Femur (tissue), 1 donor: ENCODE measurements at regions not wholly inside any gene's neighbourhood (a gene's known extent, or its start where the extent isn't known, plus 50 kb on each side); places are given as distances from the start of the nearest gene placed in this dataset.

ENCODE experiments used
- DNase-seq: peaks from one replicate; pipeline ENCODE4 v3.0.0-alpha.2; 2017

GRCh38 chr1:62988867-62989266, 204.9 kb downstream of the ATG4C start:
- no peak for DNase-seq

DNA sequence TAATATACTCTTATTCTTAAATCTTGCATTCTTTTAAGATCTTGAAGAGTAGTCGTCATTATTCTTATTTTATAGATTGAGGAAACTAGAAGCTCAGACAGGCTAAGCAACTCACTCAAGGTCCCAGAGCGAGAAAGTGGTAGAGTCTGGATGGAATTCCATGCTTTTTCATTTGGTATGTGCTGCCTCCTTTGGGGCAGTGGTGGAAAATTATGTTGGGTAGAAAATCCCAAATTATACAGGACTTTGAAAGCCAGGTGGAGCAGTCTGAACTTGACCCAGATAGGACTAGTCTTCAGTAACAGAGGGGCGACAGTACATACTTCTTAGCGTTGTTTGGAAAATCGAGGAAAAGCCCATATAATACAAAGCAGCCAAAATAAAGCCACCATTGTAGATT, 205.6 kb downstream of the ATG4C start:
- no peak for DNase-seq

DNA sequence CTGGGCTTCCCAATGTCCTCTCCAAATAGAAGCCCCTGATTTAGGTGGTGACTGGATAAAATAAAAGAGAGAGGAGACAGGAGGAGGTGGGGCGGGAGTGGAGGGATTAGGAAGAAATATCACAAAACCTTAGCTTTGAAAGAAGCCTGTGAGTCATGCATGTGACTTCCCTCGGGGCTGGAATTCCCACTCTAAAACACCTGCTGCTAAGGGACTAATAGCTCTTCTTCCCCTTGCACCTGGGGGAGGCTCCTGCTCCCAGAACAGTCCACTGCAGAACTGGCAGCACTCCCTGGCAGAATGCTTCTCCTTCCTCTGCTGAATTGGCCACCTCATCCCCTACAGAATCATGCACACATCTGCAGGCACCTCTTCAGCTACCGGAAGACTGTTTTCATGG, 207.2 kb downstream of the ATG4C start:
- DNase-seq: no peak

- DNase-seq: no peak
These were observed 209.9 kb downstream of the ATG4C start for GRCh38 chr1:62993844-62994243.

GRCh38 chr1:62995173-62995572, 211.2 kb downstream of the ATG4C start:
- DNase-seq: no peak

- DNase-seq: no peak
These were observed 214.0 kb downstream of the ATG4C start for GRCh38 chr1:62997884-62998283.

DNA sequence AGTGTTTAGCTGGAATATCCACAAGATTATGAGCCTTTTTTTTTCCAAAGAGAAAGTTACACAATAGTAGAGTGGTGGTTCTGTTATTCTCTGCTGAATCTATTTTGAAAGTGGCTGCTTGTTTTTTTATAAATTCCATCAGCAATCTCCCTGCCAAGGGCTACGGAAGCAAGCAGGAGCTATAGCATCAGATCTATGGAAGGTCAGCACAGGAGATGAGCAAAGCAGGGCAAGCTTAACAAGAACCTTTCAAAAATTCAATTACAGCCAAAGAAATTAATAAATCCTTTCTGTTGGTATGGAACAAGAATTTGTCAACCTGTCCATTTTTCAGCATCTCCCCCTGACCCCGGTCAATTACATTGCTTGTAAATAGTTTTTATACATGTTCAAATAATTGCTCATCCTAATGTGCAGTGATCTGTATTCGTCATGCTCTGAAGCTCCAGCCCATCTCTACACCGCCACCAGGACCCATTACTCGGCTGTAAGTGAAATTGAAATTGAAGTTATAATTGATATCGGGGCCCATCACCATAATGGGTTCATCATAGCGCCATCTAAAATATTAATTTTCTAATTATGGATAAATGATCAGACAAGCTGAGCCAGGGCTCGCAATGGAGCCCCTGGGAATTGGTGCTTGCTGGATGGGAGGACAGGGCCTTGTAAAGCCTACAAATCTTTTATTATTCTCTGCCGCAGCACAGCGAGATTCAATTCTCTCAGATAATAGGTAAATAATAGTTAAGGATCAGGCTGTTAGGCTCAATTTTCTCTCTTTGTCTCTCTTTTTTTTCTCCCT, 215.1 kb downstream of the ATG4C start:
- DNase-seq: no peak

DNA sequence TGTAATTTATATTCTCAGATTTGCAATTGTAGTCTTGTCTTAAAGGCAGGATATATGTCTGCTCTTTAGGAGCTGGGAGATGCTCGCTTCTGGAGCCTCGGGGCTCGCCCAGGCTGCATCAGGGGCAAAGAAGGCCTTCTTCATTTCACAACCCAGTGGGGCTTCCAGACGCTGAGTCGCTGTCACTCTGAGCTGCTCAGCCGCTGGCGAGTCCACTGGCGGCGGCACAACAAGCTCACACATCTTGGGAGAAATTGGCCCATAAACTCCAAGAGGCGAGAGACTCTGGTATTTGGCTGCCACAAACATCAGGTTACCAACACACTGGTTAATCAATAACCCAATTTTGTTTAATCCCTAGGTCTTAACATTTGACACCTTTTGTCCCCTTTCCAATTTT, 216.6 kb downstream of the ATG4C start:
- no peak for DNase-seq

DNA sequence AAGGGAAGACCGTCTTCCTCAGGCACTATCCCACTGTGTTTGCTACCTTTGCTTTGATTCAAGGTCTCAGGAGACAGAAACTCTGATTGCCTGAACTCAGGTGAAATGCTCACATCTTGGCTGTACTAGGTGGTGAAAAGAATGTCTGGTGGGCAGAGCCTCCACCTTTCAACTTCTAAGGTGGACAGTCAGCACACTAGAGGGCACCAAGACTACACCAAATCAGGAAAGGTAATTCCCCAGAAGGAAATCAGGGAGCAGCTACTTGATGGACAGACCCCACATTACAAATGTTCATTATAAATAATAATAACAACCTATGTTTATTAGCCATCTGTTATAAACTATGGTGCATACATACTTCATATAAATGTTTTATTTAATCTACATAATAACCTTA, 220.9 kb downstream of the ATG4C start:
- no peak for DNase-seq

DNA sequence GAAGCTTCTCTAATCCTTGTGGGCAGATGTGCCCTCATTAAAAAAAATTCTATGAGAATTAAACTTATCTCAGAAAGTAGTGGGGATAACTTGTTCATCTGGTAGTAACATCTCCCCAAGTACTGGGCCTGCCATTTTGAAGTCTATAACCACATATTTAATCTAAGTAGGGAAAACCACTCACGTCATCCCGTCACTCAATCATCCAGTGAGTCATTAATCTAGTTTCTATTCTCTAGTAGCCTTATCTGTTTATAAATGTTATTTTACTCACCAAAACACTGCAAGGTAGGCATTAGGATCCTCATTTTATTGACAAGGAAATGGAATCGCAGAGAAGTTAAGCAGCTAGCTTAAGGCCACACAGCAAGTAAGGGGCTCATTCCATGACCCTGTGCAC, 221.9 kb downstream of the ATG4C start:
- DNase-seq: no peak

DNA sequence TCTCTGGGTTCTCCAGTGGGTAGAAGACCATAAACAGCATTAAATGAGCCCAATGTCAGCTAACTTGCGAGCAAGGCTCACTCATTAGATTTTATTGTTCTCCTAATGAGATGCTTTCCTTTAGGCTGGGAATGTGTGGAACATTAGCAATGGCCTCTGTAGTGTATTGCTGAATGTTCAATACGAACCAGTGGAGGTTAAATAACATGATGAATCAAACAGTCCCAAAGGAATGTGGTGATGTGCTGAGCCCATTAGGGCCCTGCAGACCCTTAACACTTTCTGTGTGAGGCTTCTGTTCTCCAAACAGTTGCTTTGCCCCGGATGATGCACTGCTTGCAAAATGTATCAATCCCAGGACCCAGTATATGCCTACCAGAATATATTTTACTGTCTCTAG, 225.5 kb downstream of the ATG4C start:
- DNase-seq: no peak

DNA sequence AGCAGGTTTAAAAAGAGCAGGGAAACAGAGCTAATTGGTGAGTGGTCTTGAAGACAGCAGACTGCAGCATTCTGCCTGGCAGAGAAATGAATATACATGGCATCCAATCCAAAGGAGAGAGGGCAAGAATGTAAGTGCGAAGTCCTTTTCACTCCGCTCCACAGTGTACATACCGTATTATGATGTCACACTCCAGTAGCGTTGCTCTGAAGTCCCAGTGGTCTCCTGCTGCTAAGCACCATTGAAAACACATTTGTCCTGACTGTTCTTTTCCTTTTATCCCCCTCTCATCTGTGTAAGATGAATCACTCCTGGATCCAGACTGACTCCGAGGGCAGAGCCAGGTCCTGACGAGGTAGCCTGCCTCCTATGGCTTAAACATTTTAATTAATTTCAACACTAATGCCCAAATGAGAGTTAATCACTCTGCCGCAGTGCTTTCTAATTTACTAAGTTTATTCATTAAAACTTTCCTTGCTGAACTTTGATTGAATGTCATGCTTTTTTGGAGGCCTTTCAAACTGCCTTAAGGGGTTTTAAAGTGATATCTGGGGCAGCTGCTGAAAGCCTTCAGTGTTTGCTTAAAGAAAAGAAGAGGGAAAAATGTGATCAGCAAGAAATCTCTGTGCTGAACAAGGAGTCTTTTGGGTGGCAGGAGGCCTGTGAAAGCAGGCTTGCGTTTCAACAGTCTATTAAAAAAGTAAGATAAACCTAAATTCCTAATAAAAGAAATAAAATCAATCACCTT, 227.2 kb downstream of the ATG4C start:
- peak; percentile 17 for DNase-seq

- DNase-seq: no peak
These were observed 228.4 kb downstream of the ATG4C start for GRCh38 chr1:63012339-63012738.

- DNase-seq: no peak
These were observed 230.3 kb downstream of the ATG4C start for GRCh38 chr1:63014267-63014666.

DNA sequence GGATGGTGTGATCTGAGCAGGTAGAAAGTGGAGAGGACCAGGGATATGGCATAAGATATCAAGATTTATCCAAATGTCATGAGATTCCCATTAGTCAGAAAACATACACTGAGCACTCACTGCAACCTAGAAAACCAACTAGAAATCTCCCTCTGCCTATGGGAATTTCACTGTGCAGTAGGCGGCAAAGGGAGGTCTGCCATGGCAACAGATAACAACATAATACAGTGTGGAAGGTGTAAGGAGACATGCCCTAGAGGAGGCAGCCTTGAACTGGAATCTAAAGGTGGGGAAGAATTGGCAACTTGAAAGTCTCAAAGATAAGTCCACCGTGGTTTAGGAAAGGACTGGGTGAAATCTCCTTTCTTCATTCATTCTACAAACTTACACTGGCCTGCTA, 238.4 kb downstream of the ATG4C start:
- DNase-seq: no peak

- DNase-seq: no peak
These were observed 239.2 kb downstream of the ATG4C start for GRCh38 chr1:63023171-63023570.

DNA sequence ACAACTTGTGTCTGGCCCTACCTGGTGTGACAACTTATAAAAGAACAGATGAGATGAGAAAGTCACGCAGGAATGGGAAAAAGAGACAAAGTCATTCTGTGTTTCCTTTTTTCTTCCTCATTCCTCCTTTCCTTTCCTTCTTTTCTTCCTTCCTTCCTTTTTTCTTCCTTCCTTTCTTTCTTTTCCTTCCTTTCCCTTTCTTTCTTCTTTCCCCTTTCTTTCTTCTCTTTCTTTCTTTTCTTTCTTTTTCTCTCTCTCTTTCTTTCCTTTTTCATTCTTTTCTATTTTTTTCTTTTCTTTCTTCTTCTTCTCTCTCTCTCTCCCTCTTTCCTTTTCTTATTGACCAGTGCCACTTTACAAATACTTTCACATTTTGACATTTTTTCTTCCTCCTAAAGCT, 239.7 kb downstream of the ATG4C start:
- DNase-seq: no peak

DNA sequence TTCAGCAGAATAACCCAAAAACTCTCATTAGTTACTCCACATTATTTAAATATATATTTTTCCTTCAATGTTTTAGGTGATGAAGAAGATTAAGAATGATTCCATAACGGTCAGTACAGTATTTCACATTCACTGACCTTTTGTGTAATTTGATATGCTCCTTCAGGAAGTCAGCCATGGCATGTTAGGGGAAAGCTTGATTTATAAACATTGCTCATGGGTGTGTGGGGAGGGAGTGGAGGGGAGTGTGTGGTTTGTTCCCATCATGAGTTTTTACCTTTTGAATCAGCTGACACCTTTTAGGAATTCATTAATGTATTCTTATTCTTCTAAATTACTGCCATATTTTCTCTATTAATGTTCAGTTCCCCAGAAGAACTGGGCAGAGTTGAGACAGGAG, 240.2 kb downstream of the ATG4C start:
- no peak for DNase-seq

- DNase-seq: no peak
These were observed 243.2 kb downstream of the ATG4C start for GRCh38 chr1:63027176-63027575.

DNA sequence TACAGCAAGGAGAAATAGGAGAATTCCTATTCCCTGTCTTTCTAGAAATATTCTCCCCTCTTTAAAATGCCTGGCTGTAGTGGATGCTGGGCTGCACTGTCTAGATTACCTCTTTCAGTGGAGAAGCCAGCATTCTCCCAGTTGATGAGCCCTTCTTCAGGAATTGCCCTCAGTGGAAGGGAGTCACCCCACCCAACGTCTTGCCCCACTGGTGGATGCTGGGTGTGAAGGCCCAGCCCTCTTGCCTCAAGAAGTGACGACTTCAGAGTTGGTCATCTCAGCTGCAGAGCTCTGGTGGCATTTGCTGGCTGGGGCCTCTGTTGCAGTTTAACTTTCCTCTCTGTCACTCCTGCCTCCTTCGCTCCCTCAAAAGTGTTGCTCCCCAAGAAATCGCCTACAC, 248.2 kb downstream of the ATG4C start:
- DNase-seq: no peak

GRCh38 chr1:63033211-63033610, 249.3 kb downstream of the ATG4C start:
- DNase-seq: no peak

DNA sequence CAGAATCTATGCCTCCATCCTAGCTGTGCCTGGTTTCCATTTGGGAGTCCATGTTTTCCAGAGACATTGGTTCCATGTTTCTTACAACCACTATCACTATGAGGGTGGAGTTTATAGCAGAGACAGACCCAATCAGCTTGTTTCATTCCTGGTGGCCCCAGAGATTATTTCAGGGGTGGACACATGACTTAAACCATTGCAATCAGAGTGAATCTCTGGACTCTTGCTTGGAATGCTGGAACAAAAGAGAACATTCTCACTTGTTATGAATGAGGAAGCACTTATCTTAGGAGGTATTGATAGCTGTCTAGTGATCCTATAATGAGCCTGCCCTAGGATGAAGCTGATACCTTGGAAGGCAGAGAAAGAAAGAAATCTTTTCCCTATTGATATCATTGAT, 250.3 kb downstream of the ATG4C start:
- DNase-seq: no peak

GRCh38 chr1:63038586-63038985, 254.7 kb downstream of the ATG4C start:
- DNase-seq: no peak

DNA sequence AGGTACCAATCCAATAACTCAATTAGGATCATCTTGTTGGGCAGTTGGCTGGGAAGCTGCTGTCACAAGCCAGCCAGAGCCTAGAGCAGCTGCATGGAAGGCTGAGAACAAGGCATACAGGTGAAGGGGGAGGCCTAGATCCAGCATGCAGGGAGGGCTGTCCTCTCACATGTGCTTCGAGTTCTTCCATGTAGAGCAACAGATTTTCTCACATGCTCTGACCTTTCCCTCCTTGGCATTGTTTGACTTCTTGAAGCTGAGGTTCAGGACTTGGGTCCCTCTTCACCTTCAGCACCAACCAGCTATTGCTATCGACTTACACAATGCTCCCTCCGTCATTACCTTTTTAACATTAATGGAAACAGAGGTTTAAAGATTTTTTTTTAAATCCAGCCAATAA, 257.7 kb downstream of the ATG4C start:
- no peak for DNase-seq

DNA sequence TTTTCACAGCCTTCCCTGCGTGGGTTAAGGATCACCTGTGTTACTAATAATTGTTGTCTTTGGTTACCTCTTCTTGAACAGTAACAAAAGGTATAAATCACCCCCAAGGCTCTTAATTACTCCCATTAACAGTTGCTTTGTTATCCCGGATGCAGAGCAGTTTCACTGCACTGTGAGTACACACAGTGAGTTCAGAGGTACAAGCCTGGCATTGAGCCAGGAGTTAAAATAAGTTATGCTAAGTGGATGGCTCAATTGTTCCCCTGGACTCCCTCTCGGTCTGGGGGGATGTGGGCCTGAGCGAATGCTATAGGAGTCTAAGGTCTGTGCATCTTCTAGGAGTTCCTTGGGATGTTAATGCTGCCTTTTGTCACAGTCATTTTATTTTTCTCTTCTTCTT, 258.3 kb downstream of the ATG4C start:
- DNase-seq: no peak
